ENCODE measurements at regions not wholly inside any gene's neighbourhood (a gene's known extent, or its start where the extent isn't known, plus 50 kb on each side); places are given as distances from the start of the nearest gene placed in this dataset.

GRCh38 chr2:6654279-6654678 is 211.4 kb downstream of the CMPK2 start:
- TF ChIP-seq CTCF (conservative IDR thresholded peaks at IDR 0.05) (no peak), EZH2 (IDR thresholded peaks at IDR 0.05; ENCODE audit: low read depth) (no peak)

Measured in PC-9 (cell line).